ENCODE measurements at regions not wholly inside any gene's neighbourhood (a gene's known extent, or its start where the extent isn't known, plus 50 kb on each side); places are given as distances from the start of the nearest gene placed in this dataset.

DNA sequence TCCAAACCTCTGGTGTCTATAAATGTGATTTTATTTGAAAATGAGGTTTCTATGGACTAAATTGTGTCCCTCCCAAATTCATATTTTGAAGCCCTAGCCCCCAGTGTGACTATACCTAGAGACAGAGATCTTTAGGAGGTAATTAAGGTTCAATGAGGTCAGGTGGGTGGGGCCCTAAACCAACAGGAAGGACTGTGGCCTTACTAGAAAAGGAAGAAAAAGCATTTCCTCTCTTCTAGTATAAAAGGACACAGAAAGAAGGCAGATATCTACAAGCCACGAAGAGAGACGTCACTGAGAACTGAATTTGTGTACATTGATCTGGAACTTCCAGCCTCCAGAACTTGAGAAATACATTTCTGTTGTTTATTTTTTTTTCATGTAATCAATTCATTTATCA is 123.1 kb upstream of the RUNX1 start:
- DNase-seq (ENCODE audit: low read depth in 1 of 2, low spot score in 1 of 2) = no peak
- TF ChIP-seq, protein P1, sequence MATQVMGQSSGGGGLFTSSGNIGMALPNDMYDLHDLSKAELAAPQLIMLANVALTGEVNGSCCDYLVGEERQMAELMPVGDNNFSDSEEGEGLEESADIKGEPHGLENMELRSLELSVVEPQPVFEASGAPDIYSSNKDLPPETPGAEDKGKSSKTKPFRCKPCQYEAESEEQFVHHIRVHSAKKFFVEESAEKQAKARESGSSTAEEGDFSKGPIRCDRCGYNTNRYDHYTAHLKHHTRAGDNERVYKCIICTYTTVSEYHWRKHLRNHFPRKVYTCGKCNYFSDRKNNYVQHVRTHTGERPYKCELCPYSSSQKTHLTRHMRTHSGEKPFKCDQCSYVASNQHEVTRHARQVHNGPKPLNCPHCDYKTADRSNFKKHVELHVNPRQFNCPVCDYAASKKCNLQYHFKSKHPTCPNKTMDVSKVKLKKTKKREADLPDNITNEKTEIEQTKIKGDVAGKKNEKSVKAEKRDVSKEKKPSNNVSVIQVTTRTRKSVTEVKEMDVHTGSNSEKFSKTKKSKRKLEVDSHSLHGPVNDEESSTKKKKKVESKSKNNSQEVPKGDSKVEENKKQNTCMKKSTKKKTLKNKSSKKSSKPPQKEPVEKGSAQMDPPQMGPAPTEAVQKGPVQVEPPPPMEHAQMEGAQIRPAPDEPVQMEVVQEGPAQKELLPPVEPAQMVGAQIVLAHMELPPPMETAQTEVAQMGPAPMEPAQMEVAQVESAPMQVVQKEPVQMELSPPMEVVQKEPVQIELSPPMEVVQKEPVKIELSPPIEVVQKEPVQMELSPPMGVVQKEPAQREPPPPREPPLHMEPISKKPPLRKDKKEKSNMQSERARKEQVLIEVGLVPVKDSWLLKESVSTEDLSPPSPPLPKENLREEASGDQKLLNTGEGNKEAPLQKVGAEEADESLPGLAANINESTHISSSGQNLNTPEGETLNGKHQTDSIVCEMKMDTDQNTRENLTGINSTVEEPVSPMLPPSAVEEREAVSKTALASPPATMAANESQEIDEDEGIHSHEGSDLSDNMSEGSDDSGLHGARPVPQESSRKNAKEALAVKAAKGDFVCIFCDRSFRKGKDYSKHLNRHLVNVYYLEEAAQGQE (IDR thresholded peaks at IDR 0.05; ENCODE audit: insufficient replicate concordance, low read depth) = no peak

DNA sequence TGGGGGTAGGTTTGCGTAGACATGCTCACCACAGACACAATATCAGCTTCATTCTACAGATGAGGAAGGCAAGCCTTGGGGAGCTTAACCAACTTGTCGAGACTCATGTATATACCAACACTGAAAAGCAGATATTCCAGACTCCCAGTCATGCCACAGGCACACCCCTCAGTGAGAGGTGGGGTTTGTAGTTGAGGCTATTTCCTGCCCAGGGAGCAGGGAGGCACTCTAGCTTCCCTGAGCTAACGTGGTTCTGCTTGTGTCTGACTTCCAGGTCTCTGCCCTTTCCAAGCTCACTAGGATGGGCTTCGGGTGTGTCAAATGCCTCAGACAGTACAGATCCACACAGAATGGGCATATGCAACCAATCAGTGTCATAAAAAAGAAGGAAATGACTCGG is 122.3 kb upstream of the RUNX1 start:
- DNase-seq (ENCODE audit: low read depth in 1 of 2, low spot score in 1 of 2) = no peak
- TF ChIP-seq, protein P2, sequence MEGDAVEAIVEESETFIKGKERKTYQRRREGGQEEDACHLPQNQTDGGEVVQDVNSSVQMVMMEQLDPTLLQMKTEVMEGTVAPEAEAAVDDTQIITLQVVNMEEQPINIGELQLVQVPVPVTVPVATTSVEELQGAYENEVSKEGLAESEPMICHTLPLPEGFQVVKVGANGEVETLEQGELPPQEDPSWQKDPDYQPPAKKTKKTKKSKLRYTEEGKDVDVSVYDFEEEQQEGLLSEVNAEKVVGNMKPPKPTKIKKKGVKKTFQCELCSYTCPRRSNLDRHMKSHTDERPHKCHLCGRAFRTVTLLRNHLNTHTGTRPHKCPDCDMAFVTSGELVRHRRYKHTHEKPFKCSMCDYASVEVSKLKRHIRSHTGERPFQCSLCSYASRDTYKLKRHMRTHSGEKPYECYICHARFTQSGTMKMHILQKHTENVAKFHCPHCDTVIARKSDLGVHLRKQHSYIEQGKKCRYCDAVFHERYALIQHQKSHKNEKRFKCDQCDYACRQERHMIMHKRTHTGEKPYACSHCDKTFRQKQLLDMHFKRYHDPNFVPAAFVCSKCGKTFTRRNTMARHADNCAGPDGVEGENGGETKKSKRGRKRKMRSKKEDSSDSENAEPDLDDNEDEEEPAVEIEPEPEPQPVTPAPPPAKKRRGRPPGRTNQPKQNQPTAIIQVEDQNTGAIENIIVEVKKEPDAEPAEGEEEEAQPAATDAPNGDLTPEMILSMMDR (IDR thresholded peaks at IDR 0.05; ENCODE audit: insufficient read depth, low read length) = no peak
- TF ChIP-seq GABPA (IDR thresholded peaks at IDR 0.05; ENCODE audit: low read depth) (no peak), POLR2AphosphoS5 (IDR thresholded peaks at IDR 0.05; ENCODE audit: low read depth) (no peak), SPI1 (IDR thresholded peaks at IDR 0.05; ENCODE audit: borderline replicate concordance, low read depth) (no peak)
- TF ChIP-seq, protein P1 (IDR thresholded peaks at IDR 0.05; ENCODE audit: insufficient replicate concordance, low read depth) = no peak
- no peak overlapping the region for H3K27ac ChIP-seq (replicated peaks)
- no peak overlapping the region for H3K4me3 ChIP-seq (replicated peaks; ENCODE audit: insufficient read depth, low read length)
- H3K27me3 ChIP-seq (ENCODE audit: insufficient read depth, poor library complexity, severe bottlenecking) = no peaks in the 10 kb centered on the region

More for the DNA sequence above, 123.1 kb upstream of the RUNX1 start:
- H3K27ac ChIP-seq (replicated peaks) = no peak overlapping the region
- no peaks in the 10 kb centered on the region for H3K27me3 ChIP-seq (ENCODE audit: insufficient read depth, poor library complexity, severe bottlenecking)
- H3K4me3 ChIP-seq (replicated peaks; ENCODE audit: insufficient read depth, low read length) = no peak overlapping the region

DNA sequence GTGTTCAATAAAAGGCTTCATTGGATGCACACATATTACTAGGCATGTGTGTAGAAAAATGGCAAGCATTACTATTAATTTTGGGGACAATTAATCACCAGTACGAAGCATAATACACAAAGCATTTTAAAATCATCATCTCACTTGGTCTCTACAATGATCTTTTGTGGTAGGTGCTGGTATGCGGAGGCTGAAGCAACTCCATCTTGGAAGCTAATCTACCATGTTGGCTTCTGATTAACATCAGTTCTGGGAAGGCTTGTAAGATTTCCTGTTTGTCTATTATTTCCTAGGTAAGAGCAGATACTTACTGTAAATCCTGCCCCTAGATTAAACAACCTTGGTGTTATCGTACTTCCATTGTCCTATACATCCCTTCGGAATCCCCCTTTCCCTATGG is 121.7 kb upstream of the RUNX1 start:
- no peak for DNase-seq (ENCODE audit: low read depth in 1 of 2, low spot score in 1 of 2)
- H3K27me3 ChIP-seq (ENCODE audit: insufficient read depth, poor library complexity, severe bottlenecking) = no peaks in the 10 kb centered on the region
- H3K27ac ChIP-seq (replicated peaks) = no peak overlapping the region
- H3K4me3 ChIP-seq (replicated peaks; ENCODE audit: insufficient read depth, low read length) = no peak overlapping the region
- no peak for TF ChIP-seq SPI1 (IDR thresholded peaks at IDR 0.05; ENCODE audit: borderline replicate concordance, low read depth)
- TF ChIP-seq, protein P1 (IDR thresholded peaks at IDR 0.05; ENCODE audit: insufficient replicate concordance, low read depth) = no peak
- no peak for TF ChIP-seq POLR2AphosphoS5 (IDR thresholded peaks at IDR 0.05; ENCODE audit: low read depth)
- TF ChIP-seq, protein P2 (IDR thresholded peaks at IDR 0.05; ENCODE audit: insufficient read depth, low read length) = no peak
- TF ChIP-seq GABPA (IDR thresholded peaks at IDR 0.05; ENCODE audit: low read depth) = no peak

DNA sequence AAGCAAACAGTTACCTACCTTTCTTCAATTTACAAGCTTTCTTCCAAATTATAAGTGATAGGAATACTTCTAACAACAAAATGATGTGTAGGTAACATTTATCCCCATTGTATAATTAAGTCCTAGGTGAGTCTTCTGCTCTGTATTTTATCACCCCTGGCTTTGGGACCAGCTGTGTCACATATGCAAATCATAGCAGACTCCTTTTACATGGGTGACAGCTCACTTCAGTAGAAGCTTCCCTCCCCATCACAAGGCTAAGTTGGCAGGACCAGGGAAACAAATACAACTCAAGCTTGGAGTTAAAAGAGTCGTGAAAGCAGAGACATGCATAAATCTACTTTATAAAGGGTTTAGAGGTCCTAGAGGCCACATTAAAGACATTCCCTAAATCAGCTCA is 121.1 kb upstream of the RUNX1 start:
- no peak for DNase-seq (ENCODE audit: low read depth in 1 of 2, low spot score in 1 of 2)
- Histone ChIP-seq H3K27ac (replicated peaks) (no peak overlapping the region), H3K27me3 (ENCODE audit: insufficient read depth, poor library complexity, severe bottlenecking) (no peaks in the 10 kb centered on the region), H3K4me3 (replicated peaks; ENCODE audit: insufficient read depth, low read length) (no peak overlapping the region)
- TF ChIP-seq POLR2AphosphoS5 (IDR thresholded peaks at IDR 0.05; ENCODE audit: low read depth) (no peak), GABPA (IDR thresholded peaks at IDR 0.05; ENCODE audit: low read depth) (no peak)
- TF ChIP-seq, protein P1 (IDR thresholded peaks at IDR 0.05; ENCODE audit: insufficient replicate concordance, low read depth) = no peak
- TF ChIP-seq, protein P2 (IDR thresholded peaks at IDR 0.05; ENCODE audit: insufficient read depth, low read length) = no peak

Measured in HL-60 (cell line).